UCSD-AML1 (cell line): ENCODE measurements at regions not wholly inside any gene's neighbourhood (a gene's known extent, or its start where the extent isn't known, plus 50 kb on each side); places are given as distances from the start of the nearest gene placed in this dataset.

Experiments used
- DNase-seq: peaks from one replicate; lab custom pipeline; 2025; ENCODE audit not compliant: unreplicated experiment; lab: John Stamatoyannopoulos, UW

DNA sequence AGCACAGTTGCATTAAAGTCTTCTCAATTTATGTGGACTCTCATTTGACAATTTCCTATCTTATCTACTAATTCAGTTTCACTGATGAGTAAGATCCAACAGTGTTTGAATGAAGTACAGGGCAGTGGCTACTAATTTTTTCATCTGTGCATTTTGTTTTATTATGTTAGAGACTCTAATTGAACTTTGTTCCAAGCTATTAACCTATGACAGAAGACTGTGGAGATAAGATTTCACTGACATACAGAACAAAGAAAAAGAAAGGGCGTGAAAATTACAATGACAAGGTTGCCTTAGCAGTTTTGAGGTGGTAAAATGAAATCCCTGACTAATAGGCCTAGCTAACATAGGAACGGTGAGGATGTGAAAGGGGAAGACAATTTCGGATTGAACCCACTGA lies 153.2 kb upstream of the SOX5 start:
- no peak for DNase-seq

DNA sequence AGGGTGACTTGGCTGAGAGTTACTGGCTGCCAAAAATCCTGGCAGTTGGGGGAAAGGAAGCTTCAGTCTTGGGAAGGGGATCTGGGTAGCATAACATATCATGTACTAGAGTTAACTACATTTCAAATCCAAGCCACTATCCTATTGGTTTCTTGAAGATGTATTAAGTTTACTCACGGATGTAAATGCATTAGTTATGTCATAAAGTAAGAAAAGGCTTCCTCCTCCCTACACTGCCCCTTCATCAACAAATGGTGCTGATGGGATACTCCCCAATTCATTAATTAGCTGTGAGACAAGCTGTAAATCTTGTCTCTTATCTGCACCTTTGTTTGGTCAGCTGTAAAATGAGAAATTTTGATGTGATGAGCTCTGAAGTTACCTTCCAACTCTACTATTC lies 150.1 kb upstream of the SOX5 start:
- DNase-seq = no peak

DNA sequence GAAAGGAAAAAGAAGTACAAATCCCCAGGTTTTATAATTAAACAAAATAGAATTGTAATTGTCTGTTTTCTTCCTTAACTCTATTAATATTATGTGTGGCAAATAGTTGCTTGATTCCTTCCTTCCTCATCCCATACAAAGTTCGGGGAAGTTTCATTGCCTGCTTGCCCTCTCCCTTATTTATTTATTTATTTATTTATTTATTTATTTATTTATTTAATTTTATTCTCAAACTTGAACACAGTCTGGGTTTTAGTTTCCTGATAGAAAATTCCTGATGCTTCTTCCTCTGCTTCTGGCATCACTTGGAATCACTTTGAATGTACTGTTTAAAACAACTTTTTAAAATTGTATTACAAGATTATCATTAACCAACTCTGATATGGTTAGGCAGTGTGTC lies 145.8 kb upstream of the SOX5 start:
- no peak for DNase-seq

DNA sequence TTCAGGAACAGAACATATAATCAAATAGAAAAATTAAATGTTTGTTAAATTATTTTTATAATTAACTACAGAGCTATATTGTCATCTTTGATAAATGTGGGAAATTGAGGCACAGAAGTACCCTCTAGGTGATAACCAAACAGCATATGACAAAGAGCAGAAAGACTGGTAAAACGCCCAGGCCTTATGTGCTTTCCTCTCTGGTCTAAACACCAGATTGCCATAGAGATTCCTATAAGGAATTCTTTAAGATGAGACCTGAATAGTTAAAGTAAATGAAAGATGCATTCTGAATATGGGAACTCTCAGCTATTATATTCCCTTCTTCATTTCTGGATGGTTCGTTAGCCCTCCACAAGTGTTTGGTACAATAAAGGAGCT lies 140.0 kb upstream of the SOX5 start:
- no peak for DNase-seq

DNA sequence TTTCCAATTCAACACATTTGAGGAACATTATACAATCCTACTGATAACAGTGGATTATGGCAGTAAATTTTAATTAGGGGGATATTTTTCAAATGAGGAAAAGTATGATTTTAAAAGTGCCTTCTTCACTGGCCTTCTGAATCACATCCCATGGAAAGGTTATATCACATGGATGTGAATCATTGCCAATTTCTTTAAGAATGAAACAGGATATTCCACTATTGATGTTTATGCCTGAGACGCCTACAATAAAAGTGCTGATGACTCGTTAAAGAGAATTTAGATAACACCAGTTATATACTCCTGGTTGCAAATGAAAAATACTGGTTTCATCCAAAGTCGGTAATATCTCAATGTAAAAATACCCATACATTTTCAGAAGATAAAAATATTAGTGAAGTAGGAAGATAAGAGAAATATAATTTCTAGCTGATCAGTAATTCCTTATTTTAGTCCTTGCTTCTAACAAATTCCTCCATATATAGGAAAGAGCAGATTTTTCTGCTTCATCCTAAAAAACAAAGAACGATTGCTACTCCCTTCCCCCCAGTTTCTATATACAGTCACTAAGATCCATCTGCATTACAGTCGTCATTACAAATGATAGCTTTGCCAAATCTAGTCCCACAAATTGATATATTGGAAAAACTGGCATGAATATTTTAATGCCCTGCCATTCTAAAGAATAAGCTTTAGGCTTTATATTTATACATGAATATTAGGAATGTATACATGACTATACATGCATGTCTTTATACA lies 139.5 kb upstream of the SOX5 start:
- no peak for DNase-seq

DNA sequence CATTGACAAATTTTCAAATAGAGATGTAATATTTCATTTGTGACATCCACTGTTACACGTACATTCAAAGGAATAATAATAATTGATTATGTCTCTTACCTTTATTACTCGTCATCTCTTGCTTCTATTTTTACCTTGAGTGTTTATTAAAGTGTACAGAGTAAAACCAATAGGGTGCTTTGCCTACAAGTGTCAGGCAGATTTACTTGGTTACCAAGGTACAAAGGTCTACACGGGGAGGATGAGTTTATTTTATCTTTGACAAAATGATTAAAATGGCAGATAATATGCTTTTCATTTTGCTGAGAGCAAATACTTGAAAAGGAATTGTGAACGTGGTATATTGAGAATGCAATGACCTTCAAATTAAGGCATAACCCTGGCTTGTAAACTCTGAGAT lies 137.8 kb upstream of the SOX5 start:
- DNase-seq = no peak

DNA sequence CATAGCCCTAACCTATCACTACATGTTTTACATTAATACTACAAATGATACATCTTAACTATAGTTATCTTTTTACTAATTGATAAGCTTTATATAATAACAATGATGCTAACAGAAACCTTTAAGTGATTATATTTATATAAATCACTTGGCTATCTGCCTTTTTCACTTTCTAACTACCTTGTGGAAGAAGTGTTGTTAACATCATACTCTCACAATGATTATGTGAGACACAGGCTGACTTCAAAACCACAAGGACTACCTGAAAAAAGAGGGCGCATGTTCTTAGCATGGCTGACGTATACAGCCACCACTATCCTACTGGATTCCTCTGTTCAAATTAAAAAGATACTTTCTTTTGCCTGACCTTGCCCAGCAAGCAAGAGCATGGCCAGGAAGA lies 135.3 kb upstream of the SOX5 start:
- no peak for DNase-seq

DNA sequence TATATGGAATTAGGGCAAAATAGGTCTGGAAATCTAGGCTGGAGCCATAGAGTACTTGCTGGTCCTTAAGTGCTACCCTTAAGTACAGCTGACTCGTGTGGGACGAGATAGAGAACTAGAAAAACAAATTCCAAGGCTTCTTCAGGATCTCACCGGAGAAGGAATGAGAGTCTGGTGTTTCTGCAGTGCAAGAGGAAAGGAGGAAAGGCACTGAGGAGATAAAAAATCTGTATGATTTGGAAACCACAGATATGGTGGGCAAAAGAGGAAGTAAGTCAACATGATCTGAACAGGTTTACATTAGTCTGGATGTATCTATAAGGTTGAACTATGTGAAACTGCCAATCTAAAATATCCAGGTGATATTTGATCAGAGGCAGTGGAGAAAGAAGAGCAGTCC lies 134.4 kb upstream of the SOX5 start:
- DNase-seq = no peak

DNA sequence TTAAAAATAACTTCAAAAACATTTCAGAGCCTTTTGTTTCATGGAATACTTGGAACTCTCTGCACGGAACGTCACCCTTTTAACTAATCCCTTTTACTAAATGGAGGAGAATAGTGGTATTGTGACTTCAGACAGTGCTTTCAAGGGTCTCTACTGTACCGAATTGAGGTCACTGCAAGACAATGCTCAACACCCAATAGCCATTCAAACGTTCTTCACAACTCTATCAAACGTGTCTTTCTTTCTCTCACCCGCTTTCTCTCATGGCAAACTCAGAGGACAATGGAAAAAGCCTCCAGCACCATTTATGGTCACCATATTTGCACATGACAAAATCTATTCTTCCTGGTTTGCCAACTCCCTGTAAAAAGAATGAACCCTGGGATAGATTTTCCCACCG lies 132.1 kb upstream of the SOX5 start:
- no peak for DNase-seq

DNA sequence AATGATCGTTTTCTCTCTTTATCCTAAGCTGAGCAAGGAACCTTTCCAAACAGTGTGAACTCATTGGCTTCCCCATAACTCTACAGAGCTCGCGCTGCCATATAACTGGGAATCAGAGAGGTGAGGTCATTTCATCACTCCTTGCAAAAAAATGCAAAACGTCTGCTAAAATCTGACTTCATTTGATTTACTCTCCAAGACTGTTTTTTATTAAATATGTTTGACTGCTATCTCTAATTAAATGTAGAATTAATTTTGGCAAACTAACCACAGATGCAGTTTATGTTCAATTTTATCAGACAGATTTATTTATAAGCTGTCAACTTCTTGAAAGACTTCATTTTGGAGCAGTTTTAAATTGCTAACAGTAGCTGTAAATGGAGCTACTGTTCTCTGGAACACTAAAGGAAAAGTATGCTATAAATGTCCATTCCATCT lies 131.6 kb upstream of the SOX5 start:
- no peak for DNase-seq

DNA sequence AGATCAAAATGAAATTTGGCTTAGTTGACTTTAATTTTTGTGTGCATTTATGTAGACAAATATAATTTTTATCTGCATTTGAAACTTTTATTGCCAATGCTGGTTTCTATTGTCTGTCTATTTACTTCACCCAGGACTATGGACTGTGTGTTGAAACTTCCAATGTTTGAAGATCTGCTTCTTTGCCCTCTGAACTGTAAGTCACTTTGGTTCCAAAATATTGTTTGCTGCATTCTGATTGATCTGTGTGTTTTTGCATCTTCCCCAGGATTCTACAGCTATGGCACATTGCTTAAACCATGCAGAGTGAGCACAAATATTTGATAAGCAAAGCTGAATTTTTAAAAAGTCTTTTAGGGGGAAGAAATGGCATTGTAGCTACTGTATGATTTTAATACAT lies 131.0 kb upstream of the SOX5 start:
- no peak for DNase-seq

DNA sequence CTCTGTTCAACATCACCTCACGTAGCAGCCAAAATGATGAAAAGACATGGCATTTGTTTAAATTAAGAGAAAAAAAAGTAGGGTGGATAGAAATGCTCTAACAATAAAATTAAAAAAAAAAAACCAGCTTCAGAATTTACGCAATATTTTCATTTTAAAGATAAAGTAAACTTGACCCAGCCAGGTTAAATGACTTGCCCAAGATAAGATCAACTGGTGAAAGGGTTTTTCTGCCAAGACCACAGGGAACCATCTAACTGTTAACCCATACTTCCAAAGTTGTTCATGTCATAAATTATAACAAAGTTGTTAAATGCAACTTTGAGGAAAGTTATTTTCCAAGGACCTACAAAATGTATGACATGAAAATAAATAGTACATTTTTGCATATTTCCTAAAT lies 129.6 kb upstream of the SOX5 start:
- DNase-seq = no peak

DNA sequence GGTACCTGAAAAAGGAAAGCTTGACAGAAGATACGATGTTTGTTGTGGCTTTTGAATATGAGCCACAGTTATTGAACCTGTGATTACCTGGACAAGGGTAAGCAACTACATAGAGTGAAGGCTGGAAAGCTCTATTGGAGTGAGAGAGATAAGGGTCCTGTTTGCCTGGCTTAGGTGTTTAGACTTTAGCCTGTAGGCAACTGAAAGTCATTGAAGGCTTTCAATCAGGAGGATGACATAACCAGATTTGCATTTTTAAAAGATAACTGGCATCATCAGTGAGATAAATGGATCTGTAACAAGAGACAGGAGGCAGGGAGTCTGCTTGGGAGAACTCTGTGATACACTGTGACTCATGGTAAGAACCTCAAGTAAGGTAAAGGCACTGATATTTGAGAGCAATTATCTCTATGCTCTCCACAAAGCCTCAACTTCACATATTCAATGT lies 128.9 kb upstream of the SOX5 start:
- DNase-seq = no peak

DNA sequence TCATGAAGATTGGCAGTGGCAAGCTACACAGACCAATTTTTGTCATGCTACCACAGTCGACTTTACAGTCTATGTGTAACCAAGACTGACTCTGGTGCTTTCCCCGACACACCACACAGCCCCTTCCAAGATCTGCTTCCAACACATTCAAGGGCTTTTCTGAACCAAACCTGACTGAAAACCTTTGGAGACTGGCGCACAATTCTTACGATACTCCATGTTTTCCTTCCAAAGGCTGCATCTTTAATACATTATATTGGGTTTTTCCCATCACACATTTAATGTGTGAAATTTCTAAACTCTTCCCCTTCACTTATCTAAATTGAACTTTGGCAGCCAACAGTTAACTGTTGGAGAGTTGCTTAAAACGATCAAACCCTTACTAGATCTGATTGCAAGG lies 127.7 kb upstream of the SOX5 start:
- no peak for DNase-seq

DNA sequence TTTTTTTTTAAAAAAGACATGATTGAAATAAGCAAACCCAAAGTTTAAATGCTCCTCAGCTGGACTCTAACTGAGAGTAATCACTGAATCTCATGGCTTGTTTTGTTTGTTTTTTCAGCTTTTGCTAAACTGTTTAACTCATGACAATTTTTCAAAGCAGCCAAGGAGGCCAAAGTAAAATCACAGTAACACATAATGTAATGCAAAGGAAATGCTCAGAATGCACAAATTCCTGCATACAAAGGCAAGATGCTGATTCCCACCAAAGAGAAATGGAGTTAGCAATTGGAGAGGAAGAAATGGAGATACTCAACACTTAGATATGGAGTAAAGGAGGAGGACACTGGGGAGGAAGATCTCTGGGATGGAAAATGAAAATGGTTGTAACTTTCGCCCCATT lies 126.2 kb upstream of the SOX5 start:
- no peak for DNase-seq

DNA sequence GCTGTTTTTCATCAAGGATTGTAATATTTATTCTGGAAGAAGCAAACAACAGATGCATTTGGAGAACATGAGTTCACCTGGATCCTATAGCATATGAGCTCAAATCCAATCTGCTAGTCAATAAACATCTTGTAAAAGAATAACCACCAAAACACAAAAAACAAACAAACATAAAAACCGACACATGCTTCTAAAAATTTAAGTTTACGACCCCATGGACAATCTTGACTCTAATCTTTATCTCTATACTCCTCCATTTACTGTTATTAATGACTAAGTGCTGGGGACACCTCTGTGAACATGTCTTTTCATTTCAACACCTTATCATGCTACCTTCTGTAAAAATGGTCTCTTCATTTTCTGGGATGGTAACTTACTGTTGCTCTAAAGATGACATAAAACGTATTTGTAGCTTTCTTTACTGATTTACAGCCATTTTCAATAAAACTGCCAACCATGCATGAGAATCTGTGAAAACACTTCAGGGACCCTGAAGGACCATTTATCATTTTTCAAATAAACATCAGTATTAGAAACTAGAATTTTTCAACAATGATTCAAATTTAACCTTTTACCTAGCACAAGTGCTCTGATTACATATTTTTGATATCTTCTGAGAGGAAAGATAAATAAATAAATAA lies 123.8 kb upstream of the SOX5 start:
- no peak for DNase-seq

DNA sequence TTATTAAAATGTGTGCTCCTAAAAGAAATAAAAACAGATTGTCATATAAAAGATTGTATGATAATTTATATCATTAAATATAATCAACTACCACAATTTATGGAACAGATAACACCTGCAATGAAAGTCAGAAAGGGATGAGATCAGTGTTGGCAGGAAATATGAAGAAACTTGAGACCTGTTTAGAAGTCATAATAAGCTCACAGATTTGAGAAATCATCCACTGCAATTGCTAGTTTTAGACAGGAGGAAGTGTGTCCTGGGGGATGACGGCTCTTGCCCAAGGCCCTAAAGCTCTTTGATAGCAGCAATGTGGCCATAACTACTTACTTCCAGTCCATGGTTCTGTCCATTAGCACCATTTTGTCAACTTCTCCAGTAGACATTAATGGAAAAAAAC lies 122.8 kb upstream of the SOX5 start:
- DNase-seq = no peak

DNA sequence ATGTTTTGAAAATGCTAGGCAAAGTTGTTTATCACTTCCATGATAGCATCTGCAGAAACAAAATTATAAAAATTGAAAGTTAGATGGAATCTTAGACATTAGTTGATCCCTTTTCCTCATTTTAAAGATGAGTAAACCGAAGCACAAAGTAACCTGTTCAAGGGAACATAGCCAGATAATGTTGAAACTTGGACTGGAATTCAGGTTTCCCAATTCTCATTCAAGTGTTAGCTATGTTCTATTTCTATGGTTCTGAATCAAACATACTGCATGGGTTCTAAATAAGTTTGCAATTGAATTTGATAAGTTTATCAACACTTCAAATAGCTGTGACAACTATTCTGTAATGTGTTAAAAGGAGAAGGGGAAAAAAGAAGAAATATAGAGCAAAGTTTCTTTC lies 122.4 kb upstream of the SOX5 start:
- no peak for DNase-seq

DNA sequence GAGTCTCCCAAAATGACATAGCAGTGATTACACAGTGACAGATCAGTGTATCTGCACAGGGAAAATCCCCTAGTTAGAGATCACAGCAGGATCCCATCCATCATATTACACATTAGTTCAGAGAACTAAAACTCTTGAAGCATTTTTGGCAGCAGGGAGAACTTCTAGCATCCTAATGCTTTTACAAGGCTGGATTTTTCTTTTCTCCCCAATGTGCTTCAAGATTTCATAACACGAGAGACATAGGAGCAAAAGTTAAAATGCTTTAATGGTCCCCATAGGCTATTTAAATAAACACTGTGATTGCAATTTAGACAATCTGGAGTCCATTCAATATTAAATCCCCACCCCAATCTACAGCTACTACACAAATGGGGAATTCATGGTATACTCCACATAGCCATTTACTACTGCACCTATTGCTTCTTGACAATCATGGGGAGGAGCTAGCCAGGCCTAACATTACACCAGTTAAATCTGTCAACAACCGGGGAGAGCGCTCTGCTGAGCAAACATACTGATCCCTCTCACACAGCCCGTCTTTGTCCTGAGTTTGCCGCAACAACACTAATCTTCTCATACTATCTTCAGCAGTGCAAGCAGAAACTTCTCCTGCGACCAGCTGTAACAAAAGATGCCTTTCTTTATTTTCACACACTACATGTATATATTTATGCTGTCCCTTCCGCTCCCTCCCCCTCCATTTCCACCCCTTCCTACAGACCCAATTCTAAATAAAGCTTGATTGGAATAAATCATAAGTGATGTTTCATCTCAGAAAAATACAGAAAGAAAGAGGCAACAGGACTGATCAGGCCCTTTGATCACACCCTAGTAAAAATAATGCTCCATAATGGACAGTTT lies 120.3 kb upstream of the SOX5 start:
- DNase-seq = no peak

DNA sequence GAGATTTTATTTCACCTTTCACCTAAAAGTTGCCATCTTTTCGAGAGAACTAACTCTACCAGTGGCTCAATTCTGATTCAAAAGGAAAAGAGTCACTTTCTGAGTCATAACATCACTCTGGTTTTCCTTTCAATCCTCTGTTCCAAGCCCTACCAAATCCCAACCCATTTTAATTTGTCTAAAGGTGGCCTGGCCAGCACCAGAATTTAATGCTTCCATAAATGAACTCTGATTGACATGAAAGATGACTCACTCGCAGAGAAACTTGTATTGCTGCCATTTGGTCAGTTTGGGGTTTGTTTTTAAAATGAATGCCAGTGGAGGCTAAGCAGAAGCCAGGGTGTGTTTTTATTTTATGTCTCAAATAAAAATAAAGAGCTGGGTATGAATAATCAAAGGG lies 117.4 kb upstream of the SOX5 start:
- no peak for DNase-seq

DNA sequence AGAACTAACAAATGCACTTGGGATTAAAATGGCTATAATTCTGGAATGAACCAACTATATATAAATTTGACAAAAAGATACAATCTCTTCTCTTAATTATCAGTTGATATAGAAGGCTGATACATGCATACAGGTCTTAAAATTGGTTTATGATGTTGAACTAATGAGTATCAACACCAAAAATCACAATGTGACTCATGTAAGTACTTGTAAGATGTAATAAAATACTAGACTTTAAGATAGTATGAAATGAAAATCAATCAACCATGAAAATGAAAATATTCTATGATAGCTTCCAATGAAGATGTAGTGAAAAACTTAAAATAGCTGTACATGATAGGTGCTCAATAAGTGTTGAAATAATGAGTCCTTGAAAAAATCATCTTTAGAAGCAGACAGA lies 116.6 kb upstream of the SOX5 start:
- no peak for DNase-seq

DNA sequence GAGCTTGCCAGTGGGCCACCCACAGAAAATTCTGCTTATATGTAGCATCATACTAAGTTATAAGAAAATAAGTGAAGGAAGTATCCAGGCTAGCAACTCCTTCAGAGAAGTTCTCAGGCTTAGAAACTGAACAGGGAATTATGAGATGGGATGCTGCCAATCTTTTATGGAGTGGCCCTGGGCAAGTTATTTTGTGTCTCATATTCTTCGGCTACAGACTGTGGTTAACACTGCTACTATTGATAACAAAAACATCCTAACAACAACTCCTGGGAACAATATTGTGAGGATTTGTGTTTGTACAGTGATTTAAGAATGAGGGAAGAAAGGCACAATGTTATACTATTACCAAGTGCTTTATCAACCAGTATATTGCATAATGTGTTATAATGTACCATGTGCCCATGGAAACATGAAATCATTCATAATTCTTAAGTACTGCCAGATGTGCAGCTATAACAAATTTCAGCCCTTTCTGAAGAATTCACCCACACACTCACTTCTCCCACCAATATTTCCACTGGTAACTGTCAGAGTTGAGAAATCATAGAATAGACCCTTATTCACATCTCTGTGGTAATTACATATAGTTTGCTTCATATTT lies 113.3 kb upstream of the SOX5 start:
- no peak for DNase-seq
